ENCODE measurements at regions not wholly inside any gene's neighbourhood (a gene's known extent, or its start where the extent isn't known, plus 50 kb on each side); places are given as distances from the start of the nearest gene placed in this dataset.

- H3K4me3 ChIP-seq (ENCODE audit: low read depth, low read length), result no peak overlapping the region
Observed at GRCh38 chr16:50425044-50425443, 56.3 kb upstream of the BRD7 start.

GRCh38 chr16:50422926-50423325 is 54.1 kb upstream of the BRD7 start:
- H3K4me3 ChIP-seq (ENCODE audit: low read depth, low read length), result no peak overlapping the region

- no peak overlapping the region for H3K4me3 ChIP-seq (ENCODE audit: low read depth, low read length)
Observed at GRCh38 chr16:50419116-50419515, 50.3 kb upstream of the BRD7 start.

Measured in iPS-11a (cell line).